Colonic mucosa (tissue), 4 donors: ENCODE measurements at regions not wholly inside any gene's neighbourhood (a gene's known extent, or its start where the extent isn't known, plus 50 kb on each side); places are given as distances from the start of the nearest gene placed in this dataset.
"Not testable (repeated sequence)": the region's sequence is repeated elsewhere in the genome, so short reads cannot be mapped to it uniquely, and the experiment has no call there.

Experiments used
- DNase-seq: peaks from one replicate; pipeline ENCODE4 v3.0.0-alpha.2; 2020
- H3K27ac ChIP-seq: fragments of 200-600 bp; one replicate; pipeline ENCODE4 v1.8.0; 2021
- H3K27me3 ChIP-seq: fragments of 200-600 bp; one replicate; pipeline ENCODE4 v1.8.0; 2021
- H3K36me3 ChIP-seq: fragments of 200-600 bp; one replicate; pipeline ENCODE4 v1.8.0; 2021
- H3K4me1 ChIP-seq: fragments of 200-600 bp; one replicate; pipeline ENCODE4 v1.8.0; 2021; ENCODE audit warnings: mild to moderate bottlenecking
- H3K4me3 ChIP-seq: fragments of 200-600 bp; one replicate; pipeline ENCODE4 v1.8.0; 2021
- H3K9ac ChIP-seq, 2 donors: one replicate each; pipeline ENCODE4 v1.7.0; 2013; ENCODE audit warnings: control low read depth in 2 of 2, low read depth in 2 of 2, low read length in 2 of 2
- H3K9me3 ChIP-seq: fragments of 200-600 bp; one replicate; pipeline ENCODE4 v1.8.0; 2021
- intact Hi-C: fragments of 100-400 bp; cut with DNase I; formaldehyde crosslinking; loops from one replicate; pipeline ENCODE4 v1.14.1; 2022
- TF ChIP-seq, protein P1 (sequence below): fragments of 200-600 bp; IDR thresholded peaks from one replicate; pipeline ENCODE4 v1.8.0; 2022; ENCODE audit warnings: antibody characterized with exemption, mild to moderate bottlenecking
- donor health status: healthy.
- donor health status: DM: no; HTN: no; CAD: no.
- donor health status: DM: no; HTN: no; CAD: no.

DNA sequence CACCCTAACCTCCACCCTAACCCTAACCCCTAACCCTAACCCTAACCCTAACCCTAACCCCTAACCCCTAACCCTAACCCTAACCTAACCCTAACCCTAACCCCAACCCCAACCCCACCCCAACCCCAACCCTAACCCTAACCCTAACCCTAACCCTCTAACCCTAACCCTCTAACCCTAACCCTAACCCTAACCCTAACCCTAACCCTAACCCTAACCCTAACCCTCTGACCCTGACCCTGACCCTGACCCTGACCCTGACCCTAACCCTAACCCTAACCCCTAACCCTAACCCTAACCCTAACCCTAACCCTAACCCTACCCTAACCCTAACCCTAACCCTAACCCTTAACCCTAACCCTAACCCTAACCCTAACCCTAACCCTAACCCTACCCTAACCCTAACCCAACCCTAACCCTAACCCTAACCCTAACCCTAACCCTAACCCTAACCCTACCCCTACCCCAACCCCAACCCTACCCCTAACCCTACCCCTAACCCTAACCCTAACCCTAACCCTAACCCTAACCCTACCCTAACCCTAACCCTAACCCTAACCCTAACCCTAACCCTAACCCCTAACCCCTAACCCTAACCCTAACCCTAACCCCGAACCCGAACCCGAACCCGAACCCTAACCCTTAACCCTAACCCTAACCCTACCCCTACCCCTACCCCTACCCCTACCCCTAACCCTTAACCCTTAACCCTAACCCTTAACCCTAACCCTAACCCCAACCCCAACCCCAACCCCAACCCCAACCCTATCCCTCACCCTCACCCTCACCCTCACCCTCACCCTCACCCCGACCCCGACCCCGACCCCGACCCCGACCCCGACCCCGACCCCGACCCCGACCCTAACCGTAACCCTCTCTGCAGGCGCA lies 186.2 kb upstream of the CHL1 start:
- H3K27me3 ChIP-seq, H3K36me3 ChIP-seq, H3K4me1 ChIP-seq, intact Hi-C loops, H3K4me3 ChIP-seq, H3K9me3 ChIP-seq, H3K27ac ChIP-seq, H3K9ac ChIP-seq, DNase-seq: not testable (repeated sequence)

DNA sequence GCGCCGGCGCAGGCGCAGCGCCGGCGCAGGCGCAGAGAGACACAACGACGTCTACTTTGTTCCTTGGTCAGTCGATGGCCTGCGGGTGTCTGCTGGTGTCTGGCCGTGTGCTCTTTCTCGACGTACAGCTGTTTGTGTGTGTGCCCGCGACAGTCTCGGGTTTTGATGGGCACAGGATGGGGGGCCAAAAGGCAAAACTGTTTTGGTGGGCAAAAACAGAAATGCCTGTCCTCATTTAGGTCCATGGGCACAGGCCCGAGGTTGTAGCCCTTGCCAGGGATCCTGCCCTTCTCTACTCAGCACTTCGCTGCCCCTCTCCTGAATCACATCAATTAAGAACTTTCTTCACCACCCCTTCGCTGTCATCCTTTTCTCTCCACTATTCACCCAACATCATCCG lies 184.8 kb upstream of the CHL1 start:
- DNase-seq: no peak
- Histone ChIP-seq H3K4me1 (no peaks in the 10 kb centered on the region), H3K9ac (no peak overlapping the region), H3K4me3 (no peak overlapping the region), H3K9me3 (no peaks in the 10 kb centered on the region), H3K27me3 (no peaks in the 10 kb centered on the region), H3K36me3 (no peaks in the 10 kb centered on the region), H3K27ac (no peak overlapping the region)
- TF ChIP-seq, protein P1, sequence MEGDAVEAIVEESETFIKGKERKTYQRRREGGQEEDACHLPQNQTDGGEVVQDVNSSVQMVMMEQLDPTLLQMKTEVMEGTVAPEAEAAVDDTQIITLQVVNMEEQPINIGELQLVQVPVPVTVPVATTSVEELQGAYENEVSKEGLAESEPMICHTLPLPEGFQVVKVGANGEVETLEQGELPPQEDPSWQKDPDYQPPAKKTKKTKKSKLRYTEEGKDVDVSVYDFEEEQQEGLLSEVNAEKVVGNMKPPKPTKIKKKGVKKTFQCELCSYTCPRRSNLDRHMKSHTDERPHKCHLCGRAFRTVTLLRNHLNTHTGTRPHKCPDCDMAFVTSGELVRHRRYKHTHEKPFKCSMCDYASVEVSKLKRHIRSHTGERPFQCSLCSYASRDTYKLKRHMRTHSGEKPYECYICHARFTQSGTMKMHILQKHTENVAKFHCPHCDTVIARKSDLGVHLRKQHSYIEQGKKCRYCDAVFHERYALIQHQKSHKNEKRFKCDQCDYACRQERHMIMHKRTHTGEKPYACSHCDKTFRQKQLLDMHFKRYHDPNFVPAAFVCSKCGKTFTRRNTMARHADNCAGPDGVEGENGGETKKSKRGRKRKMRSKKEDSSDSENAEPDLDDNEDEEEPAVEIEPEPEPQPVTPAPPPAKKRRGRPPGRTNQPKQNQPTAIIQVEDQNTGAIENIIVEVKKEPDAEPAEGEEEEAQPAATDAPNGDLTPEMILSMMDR: no peak
- intact Hi-C loops: no loop called here

DNA sequence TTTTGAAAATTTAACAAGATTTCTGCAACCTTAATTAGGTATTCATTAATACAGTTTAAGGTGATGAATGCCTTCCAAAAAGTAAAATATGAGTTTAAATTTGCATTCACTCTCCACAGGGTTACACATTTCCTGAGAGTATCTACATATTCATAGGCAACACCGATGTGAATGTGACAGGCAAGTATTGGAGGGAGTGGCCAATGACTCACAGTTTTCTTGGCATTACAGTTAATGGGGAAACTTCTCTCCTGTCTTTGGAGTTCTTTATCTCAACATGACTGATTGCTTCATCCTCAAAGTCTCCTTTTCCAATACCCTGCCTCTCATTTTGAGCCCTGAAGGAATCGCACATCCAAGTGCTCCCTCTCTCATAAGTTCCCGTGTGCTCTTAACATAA lies 181.9 kb upstream of the CHL1 start:
- TF ChIP-seq, protein P1: no peak

DNA sequence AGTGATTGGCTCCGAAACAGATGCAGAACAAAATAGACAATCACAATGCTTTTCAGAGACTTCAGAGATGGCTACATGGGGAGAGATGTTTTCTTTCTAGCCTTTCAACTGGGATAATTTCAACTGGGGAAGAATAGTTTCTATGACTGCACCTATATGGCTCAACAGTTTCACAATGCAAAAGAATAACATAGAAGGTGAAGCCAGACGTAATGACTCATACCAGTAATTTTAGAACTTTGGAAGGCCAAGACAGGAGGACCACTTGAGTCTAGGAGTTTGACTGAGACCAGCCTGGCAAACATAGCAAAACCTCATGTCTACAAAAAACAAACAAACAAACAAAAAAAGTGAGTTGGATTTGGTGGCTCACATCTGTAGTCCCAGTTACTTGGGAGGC lies 180.2 kb upstream of the CHL1 start:
- no peak for DNase-seq
- Histone ChIP-seq H3K9ac (no peak overlapping the region), H3K4me1 (no peaks in the 10 kb centered on the region), H3K27me3 (no peaks in the 10 kb centered on the region), H3K36me3 (no peaks in the 10 kb centered on the region), H3K27ac (no peak overlapping the region), H3K9me3 (no peaks in the 10 kb centered on the region), H3K4me3 (no peak overlapping the region)
- TF ChIP-seq, protein P1: no peak
- intact Hi-C loops: no loop called here

More for the DNA sequence above, 181.9 kb upstream of the CHL1 start:
- no peaks in the 10 kb centered on the region for H3K9me3 ChIP-seq
- H3K4me3 ChIP-seq: no peak overlapping the region
- H3K27ac ChIP-seq: no peak overlapping the region
- no peaks in the 10 kb centered on the region for H3K36me3 ChIP-seq
- no peak overlapping the region for H3K9ac ChIP-seq
- intact Hi-C loops: no loop called here
- no peak for DNase-seq
- no peaks in the 10 kb centered on the region for H3K27me3 ChIP-seq
- H3K4me1 ChIP-seq: no peaks in the 10 kb centered on the region

DNA sequence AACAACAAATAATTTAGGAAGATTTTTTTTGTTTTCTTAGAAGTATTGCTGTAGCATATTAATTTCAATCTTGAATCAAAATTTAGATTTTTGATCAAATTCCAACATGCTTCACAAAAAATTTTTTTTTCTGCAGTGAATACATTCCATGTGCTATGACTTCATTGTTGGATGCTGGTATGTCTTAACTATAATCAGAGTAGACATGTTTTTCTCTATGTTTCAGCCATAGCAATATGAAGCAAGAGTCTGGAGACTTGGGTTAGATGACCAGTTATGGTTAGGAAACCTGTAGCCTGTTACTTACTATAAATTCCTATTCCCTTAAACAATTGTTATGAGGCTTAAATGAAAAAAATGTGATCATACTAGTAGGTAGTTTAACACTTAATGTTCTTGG lies 176.1 kb upstream of the CHL1 start:
- no peaks in the 10 kb centered on the region for H3K27me3 ChIP-seq
- no peak overlapping the region for H3K27ac ChIP-seq
- no peak overlapping the region for H3K9ac ChIP-seq
- intact Hi-C loops: no loop called here
- no peaks in the 10 kb centered on the region for H3K4me1 ChIP-seq
- H3K4me3 ChIP-seq: no peak overlapping the region
- TF ChIP-seq, protein P1: no peak
- DNase-seq: no peak
- H3K36me3 ChIP-seq: no peaks in the 10 kb centered on the region
- H3K9me3 ChIP-seq: no peaks in the 10 kb centered on the region

DNA sequence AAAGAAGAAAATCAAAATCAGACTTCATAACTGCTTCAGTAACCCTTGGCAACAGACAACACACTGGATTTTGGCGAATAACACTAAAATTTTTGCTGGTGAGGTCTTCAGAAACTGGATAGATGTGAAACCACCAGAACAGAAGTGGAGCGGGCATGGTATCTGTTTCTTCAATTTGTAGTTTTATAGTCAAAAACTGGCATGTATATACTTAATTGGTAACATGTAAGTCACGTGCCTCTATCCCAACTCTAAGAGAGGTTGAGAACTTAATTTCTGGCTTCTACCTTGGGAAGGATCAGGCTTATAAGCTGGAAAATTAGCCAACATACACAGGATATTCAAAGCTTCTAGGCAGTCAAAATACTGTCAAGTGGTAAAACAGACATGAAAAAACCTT lies 172.6 kb upstream of the CHL1 start:
- no peak for DNase-seq
- Histone ChIP-seq H3K9me3 (no peaks in the 10 kb centered on the region), H3K27me3 (no peaks in the 10 kb centered on the region), H3K27ac (no peak overlapping the region), H3K36me3 (no peaks in the 10 kb centered on the region), H3K9ac (no peak overlapping the region), H3K4me1 (no peaks in the 10 kb centered on the region), H3K4me3 (no peak overlapping the region)
- intact Hi-C loops: no loop called here
- TF ChIP-seq, protein P1: no peak
